ENCODE measurements at regions not wholly inside any gene's neighbourhood (a gene's known extent, or its start where the extent isn't known, plus 50 kb on each side); places are given as distances from the start of the nearest gene placed in this dataset.

GRCh38 chr4:136662539-136662938, 869.8 kb downstream of the PCDH18 start:
- POLR2A ChIA-PET (ENCODE audit: low non-redundant PET) = no interaction called here
- no TSS peak for BruUV-seq (replicated peaks)
- CTCF ChIA-PET = no interaction called here
- DNase-seq (ENCODE audit: low spot score) = no peak
- Histone ChIP-seq H3K27ac (ENCODE audit: low read depth, low read length, poor library complexity, severe bottlenecking) (no peak overlapping the region), H3K9me3 (ENCODE audit: low read depth, low read length, poor library complexity, severe bottlenecking) (peaks cover 10% of the 10 kb centered on the region), H3K4me3 (ENCODE audit: low read depth, low read length, poor library complexity, severe bottlenecking) (no peak overlapping the region), H3K36me3 (ENCODE audit: insufficient read depth, low read length, poor library complexity, severe bottlenecking) (no peaks in the 10 kb centered on the region), H3K4me1 (ENCODE audit: insufficient read depth, low read length, poor library complexity, severe bottlenecking) (no peaks in the 10 kb centered on the region), H3K27me3 (replicated peaks; ENCODE audit: insufficient read depth, low read depth, low read length, poor library complexity) (no peaks in the 10 kb centered on the region)
- TF ChIP-seq EZH2 (IDR thresholded peaks at IDR 0.05; ENCODE audit: borderline replicate concordance, low read depth, low read length, poor library complexity, severe bottlenecking) (no peak), CTCF (conservative IDR thresholded peaks at IDR 0.05; ENCODE audit: low read depth, low read length) (no peak)
- intact Hi-C loops (cut with micrococcal nuclease; ENCODE audit: unreplicated experiment) = no loop called here

GRCh38 chr4:136653640-136654406, 878.5 kb downstream of the PCDH18 start:
- intact Hi-C loops (cut with micrococcal nuclease; ENCODE audit: unreplicated experiment) = no loop called here
- DNase-seq (ENCODE audit: low spot score) = no peak
- Histone ChIP-seq H3K4me3 (ENCODE audit: low read depth, low read length, poor library complexity, severe bottlenecking) (no peak overlapping the region), H3K4me1 (ENCODE audit: insufficient read depth, low read length, poor library complexity, severe bottlenecking) (peaks cover 5% of the 10 kb centered on the region), H3K36me3 (ENCODE audit: insufficient read depth, low read length, poor library complexity, severe bottlenecking) (no peaks in the 10 kb centered on the region), H3K27ac (ENCODE audit: low read depth, low read length, poor library complexity, severe bottlenecking) (no peak overlapping the region), H3K9me3 (ENCODE audit: low read depth, low read length, poor library complexity, severe bottlenecking) (no peaks in the 10 kb centered on the region), H3K27me3 (replicated peaks; ENCODE audit: insufficient read depth, low read depth, low read length, poor library complexity) (no peaks in the 10 kb centered on the region)
- no peak for TF ChIP-seq CTCF (conservative IDR thresholded peaks at IDR 0.05; ENCODE audit: low read depth, low read length)
- TF ChIP-seq EZH2 (IDR thresholded peaks at IDR 0.05; ENCODE audit: borderline replicate concordance, low read depth, low read length, poor library complexity, severe bottlenecking) = no peak
- CTCF ChIA-PET = no interaction called here
- POLR2A ChIA-PET (ENCODE audit: low non-redundant PET) = no interaction called here
- BruUV-seq (replicated peaks) = no TSS peak

GRCh38 chr4:136651932-136652331, 880.4 kb downstream of the PCDH18 start:
- H3K4me1 ChIP-seq (ENCODE audit: insufficient read depth, low read length, poor library complexity, severe bottlenecking) = peaks cover 5% of the 10 kb centered on the region
- peak; percentile 2 for DNase-seq (ENCODE audit: low spot score)
- no peaks in the 10 kb centered on the region for H3K27me3 ChIP-seq (replicated peaks; ENCODE audit: insufficient read depth, low read depth, low read length, poor library complexity)
- ChIA-PET CTCF (no interaction called here), POLR2A (ENCODE audit: low non-redundant PET) (no interaction called here)
- no peak overlapping the region for H3K4me3 ChIP-seq (ENCODE audit: low read depth, low read length, poor library complexity, severe bottlenecking)
- no peaks in the 10 kb centered on the region for H3K9me3 ChIP-seq (ENCODE audit: low read depth, low read length, poor library complexity, severe bottlenecking)
- intact Hi-C loops (cut with micrococcal nuclease; ENCODE audit: unreplicated experiment) = no loop called here
- no peaks in the 10 kb centered on the region for H3K36me3 ChIP-seq (ENCODE audit: insufficient read depth, low read length, poor library complexity, severe bottlenecking)
- BruUV-seq (replicated peaks) = no TSS peak
- TF ChIP-seq CTCF (conservative IDR thresholded peaks at IDR 0.05; ENCODE audit: low read depth, low read length) (no peak), EZH2 (IDR thresholded peaks at IDR 0.05; ENCODE audit: borderline replicate concordance, low read depth, low read length, poor library complexity, severe bottlenecking) (no peak)
- no peak overlapping the region for H3K27ac ChIP-seq (ENCODE audit: low read depth, low read length, poor library complexity, severe bottlenecking)

Measured in A673 (cell line).